GM18520 (cell line): ENCODE measurements at regions not wholly inside any gene's neighbourhood (a gene's known extent, or its start where the extent isn't known, plus 50 kb on each side); places are given as distances from the start of the nearest gene placed in this dataset.
"Not testable (repeated sequence)": the region's sequence is repeated elsewhere in the genome, so short reads cannot be mapped to it uniquely, and the experiment has no call there.

ENCODE experiments used
- ATAC-seq: cut with Tn5 transposase; IDR thresholded peaks from one replicate; pipeline ENCODE4 v1.9.1; 2021; ENCODE audit not compliant: unreplicated experiment

GRCh38 chr14:100416921-100417860, 94.1 kb downstream of the SLC25A47 start:
- ATAC-seq: no peak

GRCh38 chr14:100419856-100420255, 96.7 kb downstream of the SLC25A47 start:
- no peak for ATAC-seq

DNA sequence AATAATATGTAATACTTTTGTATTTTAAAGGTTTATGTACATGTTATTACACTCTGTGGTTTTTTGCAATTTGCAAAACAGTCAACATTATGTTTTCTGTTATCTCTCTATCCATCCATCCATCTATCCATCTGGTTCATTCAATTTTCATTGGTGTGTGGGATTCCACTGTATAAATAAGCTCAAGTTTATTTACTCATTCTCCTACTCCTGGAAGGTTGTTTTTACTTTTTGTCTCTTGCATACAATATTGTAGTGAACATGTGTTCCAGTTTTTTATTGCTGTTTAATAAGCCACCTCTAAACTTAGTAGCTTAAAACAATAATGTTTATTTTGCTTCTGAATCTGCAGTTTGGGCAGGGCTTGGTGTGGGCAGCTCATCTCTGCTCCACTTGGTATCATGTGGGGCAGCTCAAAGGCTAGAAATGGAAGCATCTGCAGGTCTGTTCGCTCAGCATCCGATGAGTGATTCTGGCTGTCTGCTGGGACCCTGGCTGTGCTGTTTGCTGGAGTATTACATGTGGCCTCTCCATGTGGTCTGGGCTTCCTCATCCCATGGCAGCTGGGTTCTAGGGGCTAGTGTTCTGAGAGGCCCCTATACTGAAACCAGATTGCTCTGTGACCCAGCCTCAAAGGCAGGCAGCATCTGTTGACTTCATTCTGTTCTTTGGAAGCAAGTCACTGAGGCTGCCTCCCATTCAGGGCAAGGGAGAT, 98.8 kb downstream of the SLC25A47 start:
- ATAC-seq: no peak

- ATAC-seq: no peak
These were observed 99.6 kb downstream of the SLC25A47 start for GRCh38 chr14:100422556-100423316.

- ATAC-seq: no peak
These were observed 100.3 kb downstream of the SLC25A47 start for GRCh38 chr14:100423317-100424010.

- ATAC-seq: no peak
These were observed 101.6 kb downstream of the SLC25A47 start for GRCh38 chr14:100424504-100425428.

- no peak for ATAC-seq
These were observed 102.3 kb downstream of the SLC25A47 start for GRCh38 chr14:100425429-100425827.

DNA sequence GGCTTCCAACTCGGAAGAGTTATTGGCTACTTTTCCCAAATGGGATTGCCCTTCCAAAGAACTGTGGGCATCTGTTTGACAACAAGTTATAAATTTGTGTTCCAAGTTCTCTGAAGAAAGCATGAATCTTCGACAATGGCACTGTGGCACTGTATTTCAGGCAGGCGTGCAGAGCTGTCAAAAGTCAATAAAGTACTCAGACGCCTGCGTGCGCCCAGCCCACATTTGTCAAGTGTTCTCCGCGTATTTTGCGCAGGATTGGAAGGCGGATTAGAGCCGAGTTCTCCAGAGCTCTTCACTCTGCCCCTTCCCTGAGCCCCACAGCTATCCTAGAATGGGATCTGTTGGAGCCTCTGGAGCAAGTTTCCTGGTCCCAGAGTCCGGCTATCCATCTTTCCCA, 103.2 kb downstream of the SLC25A47 start:
- no peak for ATAC-seq

- ATAC-seq: no peak
These were observed 104.0 kb downstream of the SLC25A47 start for GRCh38 chr14:100427166-100427565.

DNA sequence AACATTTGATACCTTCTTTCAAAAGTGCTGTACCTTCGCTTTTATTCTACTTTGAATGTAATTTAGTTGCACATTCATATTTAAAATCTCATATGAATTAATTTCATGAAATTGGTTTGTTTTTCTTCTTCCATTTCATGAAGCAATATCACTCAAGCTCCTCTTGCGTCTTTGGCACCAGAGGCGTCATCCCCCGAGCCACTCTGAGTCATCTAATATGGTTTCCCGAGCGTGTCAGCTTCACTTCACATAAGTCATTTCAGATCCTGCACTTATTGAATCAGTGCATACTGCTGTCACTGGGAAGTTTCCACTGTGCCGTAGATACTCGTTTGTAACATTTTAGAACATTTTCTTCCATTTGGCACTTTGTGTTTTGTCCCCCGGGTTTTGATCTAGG, 105.6 kb downstream of the SLC25A47 start:
- no peak for ATAC-seq

- no peak for ATAC-seq
These were observed 106.4 kb downstream of the SLC25A47 start for GRCh38 chr14:100429537-100429936.

DNA sequence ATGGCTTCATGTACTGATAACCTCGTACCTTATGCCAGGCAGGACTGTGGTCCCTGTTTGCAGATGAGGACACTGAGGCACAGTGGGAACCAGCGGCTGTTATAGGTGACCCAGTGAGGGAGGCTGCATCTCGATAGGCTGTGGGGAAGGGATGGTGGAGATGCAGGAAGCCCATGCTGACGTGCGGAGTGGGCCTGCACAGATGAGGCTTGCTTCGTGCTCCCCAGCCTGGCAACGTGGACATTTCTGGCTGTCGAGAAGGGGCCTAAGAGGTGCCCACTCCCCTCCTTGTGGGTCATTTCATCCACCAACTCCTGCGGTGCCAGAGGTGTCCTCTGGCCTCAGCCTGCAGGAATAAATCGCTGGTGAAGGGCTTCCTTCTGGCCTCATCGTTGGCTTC, 107.4 kb downstream of the SLC25A47 start:
- no peak for ATAC-seq

- ATAC-seq: not testable (repeated sequence)
These were observed 108.3 kb downstream of the SLC25A47 start for GRCh38 chr14:100431461-100431860.

GRCh38 chr14:100432652-100433427, 109.7 kb downstream of the SLC25A47 start:
- ATAC-seq: no peak

DNA sequence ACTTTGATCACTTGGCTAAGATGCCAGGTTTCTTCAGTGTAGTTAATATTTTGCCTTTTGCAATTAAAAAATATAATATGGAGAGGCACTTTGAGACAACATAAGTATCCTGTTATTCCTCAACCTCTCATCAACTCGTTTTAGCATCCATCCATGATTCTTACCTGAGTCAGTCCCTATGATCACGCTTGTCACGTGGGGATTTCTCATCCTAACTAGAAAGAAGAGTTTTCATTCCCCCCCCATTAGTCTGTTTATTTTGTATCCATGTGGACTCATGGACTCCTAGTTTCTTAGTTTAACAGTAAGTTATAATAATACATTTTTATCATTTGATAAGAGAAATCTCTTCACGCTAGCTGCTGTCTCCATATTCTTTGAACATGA, 110.3 kb downstream of the SLC25A47 start:
- ATAC-seq: no peak

GRCh38 chr14:100434033-100434601, 111.0 kb downstream of the SLC25A47 start:
- ATAC-seq: no peak

DNA sequence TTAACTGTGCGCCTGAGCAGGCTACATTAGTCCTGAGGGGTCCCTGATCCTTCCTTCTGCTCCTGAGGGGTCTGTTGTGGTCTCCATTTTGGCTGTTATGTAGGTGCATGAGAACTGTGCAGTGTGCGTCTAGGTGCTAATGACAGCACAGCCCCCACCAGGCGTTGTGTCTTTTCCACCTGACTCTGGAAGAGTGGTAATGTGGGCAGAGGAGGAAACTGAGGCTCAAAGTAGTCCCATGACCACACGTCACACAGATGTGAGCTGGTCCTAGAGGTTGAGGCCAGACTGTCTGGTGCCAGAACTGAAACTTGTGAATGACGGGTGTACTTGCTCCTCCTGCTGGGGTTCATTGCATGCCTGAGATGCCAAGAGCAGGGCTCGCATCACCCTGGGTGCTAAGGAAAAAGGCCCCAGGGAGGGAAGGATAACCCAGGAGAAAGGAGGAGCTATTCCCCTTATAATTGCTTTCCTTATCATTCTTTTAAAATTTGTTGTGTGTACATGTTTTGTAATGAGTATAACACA, 111.8 kb downstream of the SLC25A47 start:
- no peak for ATAC-seq

DNA sequence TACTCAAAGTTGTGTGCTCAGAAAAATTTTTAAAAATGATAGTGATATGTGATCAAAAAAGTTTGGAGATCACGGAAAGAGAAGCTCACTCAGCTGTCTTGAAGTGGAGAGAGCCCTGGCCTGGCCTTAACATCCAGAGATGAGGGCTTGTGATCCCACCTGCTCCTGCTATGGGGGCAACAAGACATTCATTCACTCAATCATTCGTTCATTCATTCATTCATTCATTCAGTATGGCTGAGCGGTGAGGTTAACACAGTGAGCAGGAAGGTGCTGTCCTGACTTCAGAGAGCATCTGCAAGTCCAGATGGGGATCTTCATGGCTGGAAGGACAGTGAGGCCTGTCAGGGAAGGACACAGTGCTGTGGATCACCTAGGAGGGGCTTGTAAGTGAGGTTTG, 112.3 kb downstream of the SLC25A47 start:
- ATAC-seq: no peak
